SKM-1 (cell line): ENCODE measurements at regions not wholly inside any gene's neighbourhood (a gene's known extent, or its start where the extent isn't known, plus 50 kb on each side); places are given as distances from the start of the nearest gene placed in this dataset.

Experiments
- DNase-seq: peaks from one replicate; lab custom pipeline; 2025; ENCODE audit not compliant: unreplicated experiment; lab: John Stamatoyannopoulos, UW

- DNase-seq = no peak
These were observed 659.8 kb downstream of the IRX1 start for GRCh38 chr5:4255441-4255840.

- DNase-seq = no peak
These were observed 662.5 kb downstream of the IRX1 start for GRCh38 chr5:4258170-4258569.

GRCh38 chr5:4271193-4271592 is 675.6 kb downstream of the IRX1 start:
- DNase-seq = no peak

GRCh38 chr5:4275232-4275631 is 679.6 kb downstream of the IRX1 start:
- DNase-seq = no peak

GRCh38 chr5:4294878-4295277 is 699.2 kb downstream of the IRX1 start:
- no peak for DNase-seq

GRCh38 chr5:4295663-4296339 is 700.2 kb downstream of the IRX1 start:
- no peak for DNase-seq

GRCh38 chr5:4306057-4306456 is 710.4 kb downstream of the IRX1 start:
- no peak for DNase-seq

- no peak for DNase-seq
These were observed 713.4 kb downstream of the IRX1 start for GRCh38 chr5:4309026-4309425.

- DNase-seq = no peak
These were observed 717.5 kb downstream of the IRX1 start for GRCh38 chr5:4313138-4313537.

GRCh38 chr5:4319478-4320128 is 724.0 kb downstream of the IRX1 start:
- DNase-seq = no peak

- DNase-seq = no peak
These were observed 734.7 kb downstream of the IRX1 start for GRCh38 chr5:4330327-4330726.

- no peak for DNase-seq
These were observed 739.4 kb downstream of the IRX1 start for GRCh38 chr5:4335078-4335477.

GRCh38 chr5:4337519-4337918 is 741.9 kb downstream of the IRX1 start:
- DNase-seq = no peak

GRCh38 chr5:4339949-4340348 is 744.3 kb downstream of the IRX1 start:
- no peak for DNase-seq

GRCh38 chr5:4345850-4346249 is 750.2 kb downstream of the IRX1 start:
- no peak for DNase-seq

GRCh38 chr5:4348423-4348822 is 752.8 kb downstream of the IRX1 start:
- no peak for DNase-seq

- no peak for DNase-seq
These were observed 753.3 kb downstream of the IRX1 start for GRCh38 chr5:4348919-4349318.

GRCh38 chr5:4356201-4356600 is 760.6 kb downstream of the IRX1 start:
- no peak for DNase-seq

GRCh38 chr5:4359847-4360246 is 764.2 kb downstream of the IRX1 start:
- DNase-seq = no peak

GRCh38 chr5:4361753-4362152 is 766.1 kb downstream of the IRX1 start:
- DNase-seq = no peak

- DNase-seq = no peak
These were observed 766.8 kb downstream of the IRX1 start for GRCh38 chr5:4362411-4362810.

- no peak for DNase-seq
These were observed 767.4 kb downstream of the IRX1 start for GRCh38 chr5:4363045-4363444.

GRCh38 chr5:4366628-4367027 is 771.0 kb downstream of the IRX1 start:
- no peak for DNase-seq
